Spleen (tissue), 7 donors: ENCODE measurements at regions not wholly inside any gene's neighbourhood (a gene's known extent, or its start where the extent isn't known, plus 50 kb on each side); places are given as distances from the start of the nearest gene placed in this dataset.

Experiments
- CTCF ChIP-seq, 11 experiments: fragments of 200-600 bp in 7 of 11; fragments of 450-650 bp in 4 of 11; sonication (generic) in 4 of 11; IDR thresholded peaks in 8 of 11; conservative IDR thresholded peaks in 3 of 11; 1 replicate in 7 of 11; 2 replicates in 4 of 11; pipeline versions ENCODE4 v1.4.0 to v1.8.0; 2016 to 2021; ENCODE audit warnings: antibody characterized with exemption in 11 of 11, inconsistent platforms in 4 of 11, mild to moderate bottlenecking in 1 of 11
- POLR2A ChIP-seq, 3 donors: fragments of 450-650 bp; IDR thresholded peaks; one replicate each; pipeline ENCODE4 v1.5.1; 2017; ENCODE audit warnings: antibody characterized with exemption in 3 of 3, mild to moderate bottlenecking in 1 of 3
- POLR2AphosphoS5 ChIP-seq, 3 donors: sonication (generic); formaldehyde crosslinking; IDR thresholded peaks; one replicate each; pipeline ENCODE4 v1.5.1; 2017; ENCODE audit warnings: antibody characterized with exemption in 3 of 3
- donor health status: DM: no; HTN: no; CAD: no; lungs with moderate emphysema.
- donor health status: DM: no; HTN: no; CAD: no.
- donor health status: DM: no; HTN: no; CAD: no.

DNA sequence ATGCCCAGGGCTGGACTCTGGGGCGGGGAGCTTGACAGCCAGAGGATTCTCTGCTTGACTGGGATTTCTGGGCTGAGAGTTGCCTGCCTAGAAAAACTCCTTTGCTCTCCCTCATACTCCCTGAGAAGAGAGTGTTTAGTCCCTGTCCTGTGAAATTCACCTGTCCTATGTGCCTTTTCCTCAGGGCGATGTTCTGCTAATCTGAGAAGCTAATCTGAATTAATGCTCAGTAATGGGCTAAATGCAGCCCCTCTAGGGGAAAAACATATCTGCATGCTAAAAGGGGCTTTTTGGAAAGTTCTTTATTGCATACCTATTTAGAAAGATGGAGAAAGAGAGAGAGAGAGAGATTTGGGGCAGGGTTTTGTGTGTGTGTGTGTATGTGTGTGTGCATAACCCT lies 454.4 kb downstream of the GATA3 start:
- TF ChIP-seq CTCF (IDR thresholded peaks at IDR 0.05 in 8 of 11, conservative IDR thresholded peaks at IDR 0.05 in 3 of 11) (no peak), POLR2AphosphoS5 (IDR thresholded peaks at IDR 0.05) (no peak), POLR2A (IDR thresholded peaks at IDR 0.05) (no peak)
